ENCODE measurements at regions not wholly inside any gene's neighbourhood (a gene's known extent, or its start where the extent isn't known, plus 50 kb on each side); places are given as distances from the start of the nearest gene placed in this dataset.

GRCh38 chr1:107003972-107004371 lies 52.5 kb upstream of the PRMT6 start:
- H3K4me3 Mint-ChIP-seq: no peak overlapping the region
- H3K4me1 ChIP-seq (ENCODE audit: control insufficient read depth in 1 of 2, extremely low read depth in 1 of 2, insufficient read depth in 2 of 2, low read length in 2 of 2): no peaks in the 10 kb centered on the region
- no peaks in the 10 kb centered on the region for H3K27me3 Mint-ChIP-seq
- H3K27ac ChIP-seq (ENCODE audit: low read length): no peak overlapping the region
- H3K4me1 Mint-ChIP-seq: no peaks in the 10 kb centered on the region
- no peaks in the 10 kb centered on the region for H3K36me3 ChIP-seq (ENCODE audit: control insufficient read depth in 2 of 2, extremely low read depth in 1 of 2, insufficient read depth in 1 of 2, low read length in 1 of 2)
- H3K36me3 Mint-ChIP-seq: no peaks in the 10 kb centered on the region
- ATAC-seq (replicated peaks in 1 of 4) (no peak), DNase-seq (no peak)
- H3K4me3 ChIP-seq (ENCODE audit: control insufficient read depth in 1 of 2, extremely low read depth in 1 of 2, low read length in 1 of 2): no peak overlapping the region
- no peak overlapping the region for H3K27ac Mint-ChIP-seq
- no peaks in the 10 kb centered on the region for H3K9me3 Mint-ChIP-seq
- no peaks in the 10 kb centered on the region for H3K9me3 ChIP-seq
- CTCF ChIA-PET: no interaction called here
- POLR2A ChIA-PET: no interaction called here
- no peaks in the 10 kb centered on the region for H3K27me3 ChIP-seq (replicated peaks in 1 of 2; ENCODE audit: control insufficient read depth in 2 of 2, extremely low read depth in 1 of 2, insufficient read depth in 2 of 2, low read length in 1 of 2)

GRCh38 chr1:107004421-107004820 lies 52.1 kb upstream of the PRMT6 start:
- DNase-seq (no peak), ATAC-seq (replicated peaks in 1 of 4) (no peak)
- H3K9me3 ChIP-seq: no peaks in the 10 kb centered on the region
- POLR2A ChIA-PET: no interaction called here
- Mint-ChIP-seq H3K4me1 (no peaks in the 10 kb centered on the region), H3K4me3 (no peak overlapping the region), H3K9me3 (no peaks in the 10 kb centered on the region), H3K27me3 (peaks cover 0 to 1% of the 10 kb centered on the region in 2 donors), H3K36me3 (no peaks in the 10 kb centered on the region), H3K27ac (no peak overlapping the region)
- no peaks in the 10 kb centered on the region for H3K36me3 ChIP-seq (ENCODE audit: control insufficient read depth in 2 of 2, extremely low read depth in 1 of 2, insufficient read depth in 1 of 2, low read length in 1 of 2)
- H3K4me1 ChIP-seq (ENCODE audit: control insufficient read depth in 1 of 2, extremely low read depth in 1 of 2, insufficient read depth in 2 of 2, low read length in 2 of 2): no peaks in the 10 kb centered on the region
- CTCF ChIA-PET: no interaction called here
- H3K4me3 ChIP-seq (ENCODE audit: control insufficient read depth in 1 of 2, extremely low read depth in 1 of 2, low read length in 1 of 2): no peak overlapping the region
- H3K27me3 ChIP-seq (replicated peaks in 1 of 2; ENCODE audit: control insufficient read depth in 2 of 2, extremely low read depth in 1 of 2, insufficient read depth in 2 of 2, low read length in 1 of 2): no peaks in the 10 kb centered on the region
- H3K27ac ChIP-seq (ENCODE audit: low read length): no peak overlapping the region
